ENCODE measurements at regions not wholly inside any gene's neighbourhood (a gene's known extent, or its start where the extent isn't known, plus 50 kb on each side); places are given as distances from the start of the nearest gene placed in this dataset.

DNA sequence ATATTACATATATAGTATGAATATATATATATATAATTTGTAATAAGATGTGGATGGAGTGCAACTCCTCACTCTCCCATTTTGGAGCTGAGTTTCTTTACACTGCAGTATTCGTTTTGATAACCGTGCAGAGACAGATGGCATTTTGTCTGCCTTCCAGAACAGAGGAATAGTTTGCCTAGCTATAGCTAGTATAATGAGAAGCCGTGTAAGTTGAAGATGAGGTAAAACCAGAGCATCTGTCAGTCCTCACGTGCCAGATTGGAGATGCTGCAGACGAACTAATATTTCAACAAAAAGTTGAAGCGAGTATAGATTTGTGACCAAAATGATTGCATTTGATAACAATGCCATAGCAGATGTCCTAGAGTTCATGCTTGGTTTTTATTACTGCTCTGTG is 180.6 kb downstream of the FMR1NB start:
- TF ChIP-seq POLR2A (IDR thresholded peaks at IDR 0.05), result no peak
- no peak for TF ChIP-seq CTCF (IDR thresholded peaks at IDR 0.05)
- TF ChIP-seq POLR2AphosphoS5 (IDR thresholded peaks at IDR 0.05), result no peak
- TF ChIP-seq EP300 (IDR thresholded peaks at IDR 0.05), result no peak
